ENCODE measurements at regions not wholly inside any gene's neighbourhood (a gene's known extent, or its start where the extent isn't known, plus 50 kb on each side); places are given as distances from the start of the nearest gene placed in this dataset.
"Not testable (repeated sequence)": the region's sequence is repeated elsewhere in the genome, so short reads cannot be mapped to it uniquely, and the experiment has no call there.

- DNase-seq (ENCODE audit: insufficient read length, low spot score) (no peak), FAIRE-seq (no peak)
- no peak for TF ChIP-seq POLR2A (IDR thresholded peaks at IDR 0.05; ENCODE audit: low read depth, low read length)
Measured at GRCh38 chr15:50857763-50858162, 50.7 kb upstream of the AP4E1 start.

GRCh38 chr15:50854601-50855490 lies 53.6 kb upstream of the AP4E1 start:
- DNase-seq (ENCODE audit: insufficient read length, low spot score) (no peak), FAIRE-seq (no peak)
- no peak for TF ChIP-seq POLR2A (IDR thresholded peaks at IDR 0.05; ENCODE audit: low read depth, low read length)

- FAIRE-seq (no peak), DNase-seq (ENCODE audit: insufficient read length, low spot score) (no peak)
- no peak for TF ChIP-seq POLR2A (IDR thresholded peaks at IDR 0.05; ENCODE audit: low read depth, low read length)
Measured at GRCh38 chr15:50850003-50850402, 58.5 kb upstream of the AP4E1 start.

GRCh38 chr15:50848349-50848748 lies 60.1 kb upstream of the AP4E1 start:
- no peak for TF ChIP-seq POLR2A (IDR thresholded peaks at IDR 0.05; ENCODE audit: low read depth, low read length)
- FAIRE-seq (no peak), DNase-seq (ENCODE audit: insufficient read length, low spot score) (no peak)

- FAIRE-seq; DNase-seq (ENCODE audit: insufficient read length, low spot score): not testable (repeated sequence)
Measured at GRCh38 chr15:50845181-50845580, 63.3 kb upstream of the AP4E1 start.

GRCh38 chr15:50840520-50840919 lies 68.0 kb upstream of the AP4E1 start:
- FAIRE-seq (no peak), DNase-seq (ENCODE audit: insufficient read length, low spot score) (no peak)
- no peak for TF ChIP-seq POLR2A (IDR thresholded peaks at IDR 0.05; ENCODE audit: low read depth, low read length)

- DNase-seq (ENCODE audit: insufficient read length, low spot score) (no peak), FAIRE-seq (no peak)
- no peak for TF ChIP-seq POLR2A (IDR thresholded peaks at IDR 0.05; ENCODE audit: low read depth, low read length)
Measured at GRCh38 chr15:50837256-50837770, 71.2 kb upstream of the AP4E1 start.

GRCh38 chr15:50830477-50831354 lies 65.2 kb upstream of the SPPL2A start:
- no peak for FAIRE-seq

GRCh38 chr15:50828610-50829206 lies 63.2 kb upstream of the SPPL2A start:
- TF ChIP-seq POLR2A (IDR thresholded peaks at IDR 0.05; ENCODE audit: low read depth, low read length): no peak
- DNase-seq (ENCODE audit: insufficient read length, low spot score) (peak; percentile 22), FAIRE-seq (peak; percentile 92)

More at GRCh38 chr15:50830477-50831354, 65.2 kb upstream of the SPPL2A start:
- no peak for DNase-seq (ENCODE audit: insufficient read length, low spot score)
- no peak for TF ChIP-seq POLR2A (IDR thresholded peaks at IDR 0.05; ENCODE audit: low read depth, low read length)

- no peak for DNase-seq (ENCODE audit: insufficient read length, low spot score)
- FAIRE-seq: no peak
- no peak for TF ChIP-seq POLR2A (IDR thresholded peaks at IDR 0.05; ENCODE audit: low read depth, low read length)
Measured at GRCh38 chr15:50825946-50826345, 60.4 kb upstream of the SPPL2A start.

GRCh38 chr15:50824514-50824913 lies 59.0 kb upstream of the SPPL2A start:
- DNase-seq (ENCODE audit: insufficient read length, low spot score) (no peak), FAIRE-seq (no peak)
- TF ChIP-seq POLR2A (IDR thresholded peaks at IDR 0.05; ENCODE audit: low read depth, low read length): no peak

- FAIRE-seq (no peak), DNase-seq (ENCODE audit: insufficient read length, low spot score) (no peak)
- no peak for TF ChIP-seq POLR2A (IDR thresholded peaks at IDR 0.05; ENCODE audit: low read depth, low read length)
Measured at GRCh38 chr15:50823281-50823680, 57.8 kb upstream of the SPPL2A start.

GRCh38 chr15:50821476-50821875 lies 56.0 kb upstream of the SPPL2A start:
- no peak for FAIRE-seq
- no peak for TF ChIP-seq POLR2A (IDR thresholded peaks at IDR 0.05; ENCODE audit: low read depth, low read length)
- no peak for DNase-seq (ENCODE audit: insufficient read length, low spot score)

Data from H54 (cell line).